GM12872 (cell line): ENCODE measurements at regions not wholly inside any gene's neighbourhood (a gene's known extent, or its start where the extent isn't known, plus 50 kb on each side); places are given as distances from the start of the nearest gene placed in this dataset.

Source experiments
- CTCF ChIP-seq: IDR thresholded peaks from 3 replicates; pipeline ENCODE4 v1.5.1; 2011; ENCODE audit warnings: low read depth, mild to moderate bottlenecking, low read length, moderate library complexity; ENCODE audit not compliant: insufficient read depth

DNA sequence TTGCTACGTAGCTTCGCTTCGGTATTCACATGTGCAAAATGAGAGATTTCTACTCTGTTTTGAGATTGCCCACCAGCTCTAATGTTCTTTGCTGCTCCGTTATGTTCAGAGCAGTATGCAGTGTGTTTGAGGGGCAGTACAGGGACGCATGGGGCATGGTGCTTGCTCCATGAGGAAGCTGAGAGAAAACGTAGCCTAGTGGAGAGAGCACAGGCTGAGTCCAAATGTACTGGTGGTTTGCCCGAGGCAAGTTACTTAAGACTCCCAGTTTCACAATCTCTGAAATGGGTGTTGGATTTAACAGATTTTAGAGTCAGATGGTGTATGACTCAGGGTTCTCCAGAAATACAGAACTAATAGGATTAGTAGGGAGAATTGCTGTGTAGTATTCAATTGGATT, 310.5 kb downstream of the ETNK1 start:
- TF ChIP-seq CTCF = no peak

DNA sequence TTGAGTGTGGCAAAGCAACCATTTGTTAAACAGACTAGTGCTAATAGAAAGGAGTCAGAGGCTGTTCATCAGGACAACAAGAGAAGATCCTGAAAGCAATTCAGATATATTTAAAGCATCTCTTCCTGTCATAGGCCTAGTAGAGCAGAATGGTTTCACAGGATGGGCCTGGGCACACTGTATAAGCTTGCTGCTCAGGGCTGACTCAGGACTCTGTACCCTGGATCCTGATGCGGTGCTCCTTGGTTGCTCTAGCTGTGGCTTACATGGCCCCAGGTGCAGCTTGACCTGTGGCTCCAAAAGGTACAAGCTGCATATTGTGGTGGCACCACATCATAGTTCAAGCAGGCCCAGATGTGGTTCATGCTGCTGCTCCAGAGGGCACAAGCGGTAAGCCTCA, 313.4 kb downstream of the ETNK1 start:
- no peak for TF ChIP-seq CTCF

DNA sequence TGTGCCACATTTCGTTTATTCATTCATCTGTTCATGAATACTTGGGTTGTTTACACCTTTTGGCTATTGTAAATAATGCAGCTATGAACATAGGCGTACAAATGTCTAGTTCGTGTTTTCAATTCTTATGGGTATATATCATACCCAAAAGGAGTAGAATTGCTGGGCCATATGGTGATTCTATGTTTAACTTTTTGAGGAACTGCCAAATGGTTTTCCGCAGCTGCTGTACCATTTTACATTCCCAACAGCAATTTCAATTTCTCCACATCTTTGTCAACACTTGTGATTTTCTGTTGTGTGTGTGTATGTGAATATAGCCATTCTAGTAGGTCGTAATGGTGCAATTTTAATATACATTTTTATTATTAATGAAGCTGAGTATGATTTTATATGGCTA, 326.2 kb downstream of the ETNK1 start:
- no peak for TF ChIP-seq CTCF

GRCh38 chr12:22956690-22957089, 331.7 kb downstream of the ETNK1 start:
- no peak for TF ChIP-seq CTCF

- TF ChIP-seq CTCF = no peak
Measured at GRCh38 chr12:22967171-22967570, 342.2 kb downstream of the ETNK1 start.

DNA sequence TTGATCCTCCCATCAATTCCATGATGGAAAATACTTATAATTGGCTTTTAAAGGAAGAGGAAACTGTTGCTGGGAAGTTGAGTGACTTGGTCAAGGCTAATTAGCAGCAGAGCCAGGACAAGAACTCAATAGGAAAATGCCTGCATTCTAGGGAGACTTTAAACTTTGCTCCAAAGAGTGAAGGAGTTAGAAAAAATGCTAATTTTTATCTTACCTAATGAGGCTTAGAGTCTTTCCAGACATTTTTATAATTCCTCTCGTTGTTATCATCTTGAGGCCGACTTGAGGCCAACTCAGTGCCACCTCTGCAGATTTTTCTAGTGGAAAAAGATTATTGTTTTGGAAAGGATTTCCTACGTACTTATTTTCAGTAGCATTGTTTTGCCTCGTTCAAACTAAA, 344.6 kb downstream of the ETNK1 start:
- no peak for TF ChIP-seq CTCF

- TF ChIP-seq CTCF = no peak
Measured at GRCh38 chr12:22971247-22971646, 346.3 kb downstream of the ETNK1 start.

GRCh38 chr12:22971701-22972191, 346.8 kb downstream of the ETNK1 start:
- no peak for TF ChIP-seq CTCF
